Dedifferentiated amniotic fluid mesenchymal stem cell (primary cell): ENCODE measurements at regions not wholly inside any gene's neighbourhood (a gene's known extent, or its start where the extent isn't known, plus 50 kb on each side); places are given as distances from the start of the nearest gene placed in this dataset.
"Not testable (repeated sequence)": the region's sequence is repeated elsewhere in the genome, so short reads cannot be mapped to it uniquely, and the experiment has no call there.

ENCODE experiments used
- DNase-seq: peaks from one replicate; pipeline ENCODE4 v3.0.0-alpha.2; 2016; ENCODE audit errors: extremely low spot score

DNA sequence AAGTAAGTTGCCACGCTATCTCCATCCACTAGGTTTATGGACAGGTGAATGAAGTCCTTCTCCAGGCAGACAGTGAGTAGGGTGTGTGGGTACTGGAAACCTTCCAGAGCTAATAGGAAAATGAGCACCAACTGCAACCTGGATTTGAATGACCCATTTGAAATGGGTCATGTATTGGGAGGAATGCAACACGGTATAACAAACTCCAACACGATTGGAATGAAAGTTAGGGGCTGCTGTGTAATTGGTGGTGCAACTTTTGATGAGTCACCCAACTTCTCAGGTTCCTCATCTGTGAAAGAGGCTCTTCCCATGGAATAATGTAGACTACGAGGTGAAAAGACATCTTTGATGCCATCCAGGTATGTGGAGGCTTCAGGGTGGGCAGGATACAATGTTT, 241.4 kb upstream of the PODXL start:
- no peak for DNase-seq

DNA sequence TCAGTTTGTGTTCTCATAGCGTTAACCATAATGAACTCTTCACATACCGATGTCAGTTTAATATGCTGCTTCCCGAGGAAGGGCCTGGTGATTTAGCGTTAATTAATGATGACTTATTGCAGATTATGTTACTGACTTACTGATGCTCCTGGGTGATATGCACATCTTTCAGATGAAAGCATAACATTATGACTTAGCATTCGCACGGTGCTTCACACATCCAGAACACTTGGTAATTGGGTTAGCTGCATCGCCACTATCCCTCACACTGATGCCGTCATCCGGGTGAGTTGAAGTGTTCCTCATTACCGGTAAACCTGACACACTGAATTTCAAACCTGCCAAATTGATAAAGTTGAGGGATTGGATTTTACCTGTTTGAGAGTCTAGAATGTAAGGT, 239.0 kb upstream of the PODXL start:
- DNase-seq = no peak

DNA sequence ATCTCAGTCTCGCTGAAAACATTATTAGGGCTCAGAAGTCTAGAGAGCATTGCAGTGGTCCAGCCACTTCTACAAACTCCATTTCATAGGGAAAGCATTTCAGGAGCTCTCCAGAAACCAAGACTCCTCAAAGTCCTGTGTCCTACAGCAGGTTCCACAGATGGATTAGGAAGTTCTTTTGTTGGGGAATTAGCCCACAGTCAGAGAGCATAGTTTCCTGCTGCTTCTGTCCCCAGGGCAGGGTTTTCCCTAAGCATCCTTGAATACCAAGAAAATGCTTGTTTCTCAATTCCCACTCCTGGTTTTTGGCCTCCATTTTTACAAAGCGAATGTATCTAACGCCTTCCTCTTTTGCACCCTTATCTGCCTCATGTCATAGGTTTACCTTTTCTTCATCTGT, 235.9 kb upstream of the PODXL start:
- no peak for DNase-seq

DNA sequence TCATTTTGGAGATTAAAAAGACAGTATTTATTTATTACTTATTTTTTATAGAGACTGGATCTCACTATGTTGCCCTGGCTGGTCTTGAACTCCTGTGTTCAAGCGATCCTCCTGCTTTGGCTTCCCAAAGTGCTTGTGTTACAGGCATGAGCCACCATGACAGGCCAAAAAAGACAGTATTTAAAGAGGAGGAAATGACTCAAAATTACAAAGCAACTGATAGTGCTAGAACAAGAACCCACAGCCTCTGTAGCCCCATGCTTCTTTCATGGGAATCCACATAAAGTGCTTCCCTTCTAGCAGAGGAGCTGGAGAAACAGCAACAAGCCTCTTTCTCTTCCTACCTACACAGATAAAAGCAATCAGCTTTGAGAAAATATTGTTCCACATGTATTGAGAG, 230.7 kb upstream of the PODXL start:
- no peak for DNase-seq

DNA sequence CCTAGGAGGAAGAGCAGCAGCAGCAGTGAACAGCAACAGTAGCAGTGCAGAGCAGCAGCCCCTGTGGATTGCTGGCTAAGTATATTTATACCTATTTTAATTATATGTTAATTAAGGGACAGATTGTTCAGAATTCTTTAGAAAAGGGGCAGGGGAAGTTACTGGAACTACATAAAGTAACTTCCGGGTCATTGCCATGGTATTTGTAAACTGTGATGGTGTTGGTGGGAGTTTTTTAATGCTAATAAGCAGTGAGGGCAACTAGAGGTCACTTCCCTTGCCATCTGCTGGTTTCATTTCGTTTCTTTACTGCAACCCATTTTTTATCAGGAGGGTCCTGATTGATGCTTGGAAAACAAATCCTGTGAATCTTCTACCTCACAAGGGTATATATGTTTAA, 229.8 kb upstream of the PODXL start:
- DNase-seq = no peak

DNA sequence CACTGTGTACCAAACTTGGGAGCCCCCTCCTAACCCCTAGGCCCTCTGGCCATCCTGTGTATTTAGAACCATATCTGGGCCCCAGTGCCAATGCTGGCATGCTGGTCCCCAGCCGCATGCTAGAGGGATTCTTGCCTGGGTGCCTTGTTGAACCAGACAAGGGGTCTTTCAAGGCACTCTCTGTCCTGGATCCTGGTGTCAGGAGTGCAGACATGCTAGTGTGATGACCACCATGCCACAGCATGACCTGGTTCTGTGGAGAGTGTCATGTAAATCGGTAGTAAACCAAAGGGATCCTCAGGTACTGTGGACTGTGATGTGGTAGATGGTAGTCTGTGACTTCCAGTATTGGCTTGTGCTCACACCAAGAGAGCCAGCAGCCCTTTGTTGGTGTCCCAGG, 222.2 kb upstream of the PODXL start:
- no peak for DNase-seq

DNA sequence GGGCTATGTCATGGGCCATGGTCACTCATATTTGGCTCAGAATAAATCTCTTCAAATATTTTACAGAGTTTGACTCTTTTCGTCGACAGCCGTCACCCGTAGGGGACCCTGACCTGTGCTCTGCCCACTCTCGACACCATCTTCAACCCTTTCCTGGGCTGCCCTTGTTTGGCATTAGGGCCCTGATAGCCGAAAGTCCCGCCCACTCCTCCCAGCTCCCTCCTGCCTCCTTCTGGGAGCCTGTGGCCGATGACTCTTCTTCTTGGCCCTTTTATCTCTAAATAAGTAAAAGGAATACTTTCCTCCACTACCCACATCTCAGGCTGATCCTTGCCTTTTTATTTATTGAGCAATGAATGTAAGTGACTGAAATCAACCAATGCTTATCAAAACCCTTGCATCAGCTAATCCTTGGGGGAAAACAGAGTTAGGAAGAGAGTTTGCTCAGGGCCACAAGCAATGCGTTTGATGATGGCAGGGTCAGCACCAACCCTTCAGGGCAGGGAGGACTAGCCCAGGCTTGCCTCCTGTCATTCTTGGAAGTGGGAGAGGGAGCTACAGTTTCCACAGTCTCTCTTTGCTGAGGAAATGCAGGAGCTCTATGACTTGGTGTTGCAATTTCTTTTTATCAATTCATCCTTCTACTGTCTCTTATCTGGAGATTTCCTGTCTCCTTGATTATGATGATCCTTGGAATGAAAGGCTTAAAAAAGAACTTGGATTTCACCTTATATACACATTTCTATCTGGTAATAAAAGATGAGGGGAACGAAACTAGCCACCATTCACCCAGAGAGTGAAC, 218.2 kb upstream of the PODXL start:
- DNase-seq = no peak

DNA sequence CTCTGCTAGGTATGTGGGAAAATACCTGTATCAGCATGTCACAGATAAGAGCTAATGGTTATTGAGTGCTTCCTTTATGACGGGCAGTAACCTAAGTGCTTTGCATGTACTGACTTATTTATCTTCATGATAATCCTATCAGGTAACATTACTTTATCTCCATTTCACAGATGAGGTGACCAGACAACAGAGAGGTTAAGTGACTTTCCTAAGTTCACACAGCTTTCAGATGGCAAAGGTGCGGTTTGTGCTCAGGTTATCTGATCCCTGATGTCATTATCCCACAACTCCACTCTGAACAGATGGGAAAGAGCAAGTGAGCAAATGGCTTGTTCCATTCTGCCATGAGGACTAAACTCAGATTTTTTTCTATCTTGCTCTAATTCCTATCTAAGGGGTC, 217.0 kb upstream of the PODXL start:
- DNase-seq = no peak

DNA sequence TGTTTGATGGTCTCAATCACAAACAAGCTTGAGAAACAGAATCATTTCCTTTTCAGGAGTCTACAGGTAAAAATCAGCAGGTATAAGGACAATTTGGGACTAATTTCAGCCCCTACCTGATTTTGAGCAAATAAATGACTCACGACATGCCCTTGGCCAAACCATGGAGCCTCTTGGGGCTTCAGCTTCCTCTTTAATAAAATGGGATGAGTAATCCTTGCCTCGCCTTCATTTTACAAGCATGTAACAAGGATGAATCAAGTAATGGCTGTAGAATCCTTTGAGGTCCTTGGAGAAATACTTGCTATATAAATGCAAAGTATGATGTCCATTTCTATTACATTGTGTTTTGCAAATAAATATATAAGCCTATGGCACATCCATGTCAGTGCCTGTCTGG, 212.8 kb upstream of the PODXL start:
- no peak for DNase-seq

DNA sequence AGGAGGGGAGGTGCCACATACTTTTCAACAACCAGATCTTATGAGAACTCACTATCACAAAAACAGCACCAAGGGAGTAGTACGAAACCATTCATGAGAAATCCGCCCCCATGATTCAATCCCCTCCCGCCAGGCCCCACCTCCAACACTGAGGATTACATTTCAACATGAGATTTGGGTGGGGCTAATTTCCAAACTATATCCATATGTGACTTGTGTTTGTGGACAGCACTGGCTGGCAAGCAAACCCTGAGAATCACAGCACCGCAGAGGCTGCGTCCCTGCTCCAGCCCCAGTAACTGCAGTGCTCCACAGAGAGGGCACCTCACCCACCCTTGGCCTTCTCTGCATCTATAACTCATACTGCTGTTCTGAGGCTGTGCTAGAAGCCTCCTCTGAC, 211.2 kb upstream of the PODXL start:
- no peak for DNase-seq

DNA sequence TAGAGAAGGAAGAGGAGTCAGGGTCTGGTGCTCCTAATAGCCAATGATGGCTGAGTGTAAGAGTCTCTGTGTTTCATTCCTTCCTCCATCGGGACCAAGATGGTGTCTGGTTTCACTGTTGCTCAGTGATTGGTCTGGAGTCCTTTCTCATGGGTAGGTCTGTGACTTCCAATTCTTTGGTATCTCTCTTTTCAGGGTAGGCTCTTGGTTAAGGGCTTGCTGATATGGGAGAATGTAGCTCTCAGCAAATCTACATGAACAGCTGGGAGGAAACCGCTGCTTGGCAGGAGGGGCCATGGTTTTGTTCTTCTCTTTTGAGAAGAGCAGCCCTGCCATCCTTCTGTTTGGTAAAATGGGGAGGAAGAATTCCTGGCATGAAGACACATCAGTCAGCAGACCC, 209.1 kb upstream of the PODXL start:
- DNase-seq = no peak

DNA sequence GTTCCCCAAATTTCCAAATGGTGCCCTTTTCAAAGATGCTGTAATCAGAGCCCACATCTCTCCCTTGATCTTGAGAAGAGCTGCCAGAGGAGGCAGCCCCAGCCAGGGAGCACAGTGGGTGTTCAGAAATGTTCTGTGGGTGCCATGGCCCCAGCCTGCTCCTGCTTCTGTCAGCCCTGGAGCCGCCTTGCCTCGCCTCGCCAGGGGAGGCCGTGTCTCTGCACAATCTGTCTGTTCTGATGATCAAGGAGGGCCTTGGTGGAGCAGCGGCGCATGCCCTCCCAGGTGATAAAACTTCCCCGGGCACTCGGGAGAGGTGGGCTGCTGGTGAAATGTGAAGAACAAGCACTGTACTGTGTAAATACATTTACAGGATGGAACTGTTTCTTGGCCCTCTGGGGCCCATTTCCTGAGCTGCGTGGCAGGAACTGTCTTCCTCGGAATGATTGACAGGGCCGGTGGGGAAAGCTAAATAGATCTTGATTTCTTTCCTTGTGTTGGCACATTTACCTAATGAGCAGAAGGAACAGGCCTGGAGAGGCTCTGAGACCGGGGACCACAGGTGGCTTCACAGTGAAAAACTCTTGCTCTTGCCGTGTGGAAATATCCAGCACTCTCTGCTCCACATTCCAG, 207.8 kb upstream of the PODXL start:
- DNase-seq = no peak

DNA sequence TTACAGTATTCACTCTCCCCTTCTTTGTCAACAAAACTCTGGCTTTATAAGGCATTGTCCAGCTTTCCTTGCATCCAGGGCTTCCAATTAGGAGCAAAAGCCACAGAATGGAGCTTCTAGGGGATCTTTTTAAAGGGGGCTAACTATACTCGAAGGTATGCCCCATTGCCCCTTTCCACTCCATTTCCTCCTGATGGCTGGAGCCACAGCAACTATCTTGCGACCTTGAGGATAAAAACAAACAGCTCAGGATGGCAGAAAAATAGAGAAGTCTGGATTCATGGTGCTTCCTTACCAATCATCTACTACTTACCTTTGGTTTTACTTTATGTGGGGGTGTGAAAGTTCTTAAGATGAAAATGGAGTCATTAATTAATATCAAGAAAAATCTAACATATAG, 206.3 kb upstream of the PODXL start:
- no peak for DNase-seq

DNA sequence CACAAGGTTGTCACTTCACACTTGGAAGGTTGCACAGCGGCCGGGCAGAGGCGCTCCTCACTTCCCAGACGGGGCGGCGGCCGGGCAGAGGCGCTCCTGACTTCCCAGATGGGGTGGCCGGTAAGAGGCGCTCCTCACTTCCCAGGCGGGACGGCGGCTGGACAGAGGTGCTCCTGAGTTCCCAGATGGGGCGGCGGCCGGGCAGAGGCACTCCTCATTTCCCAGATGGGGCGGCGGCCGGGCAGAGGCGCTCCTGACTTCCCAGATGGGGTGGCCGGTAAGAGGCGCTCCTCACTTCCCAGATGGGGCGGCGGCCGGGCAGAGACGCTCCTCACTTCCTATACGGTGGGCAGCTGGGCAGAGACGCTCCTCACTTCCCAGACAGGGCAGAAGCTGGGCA, 199.4 kb upstream of the PODXL start:
- not testable (repeated sequence) for DNase-seq

DNA sequence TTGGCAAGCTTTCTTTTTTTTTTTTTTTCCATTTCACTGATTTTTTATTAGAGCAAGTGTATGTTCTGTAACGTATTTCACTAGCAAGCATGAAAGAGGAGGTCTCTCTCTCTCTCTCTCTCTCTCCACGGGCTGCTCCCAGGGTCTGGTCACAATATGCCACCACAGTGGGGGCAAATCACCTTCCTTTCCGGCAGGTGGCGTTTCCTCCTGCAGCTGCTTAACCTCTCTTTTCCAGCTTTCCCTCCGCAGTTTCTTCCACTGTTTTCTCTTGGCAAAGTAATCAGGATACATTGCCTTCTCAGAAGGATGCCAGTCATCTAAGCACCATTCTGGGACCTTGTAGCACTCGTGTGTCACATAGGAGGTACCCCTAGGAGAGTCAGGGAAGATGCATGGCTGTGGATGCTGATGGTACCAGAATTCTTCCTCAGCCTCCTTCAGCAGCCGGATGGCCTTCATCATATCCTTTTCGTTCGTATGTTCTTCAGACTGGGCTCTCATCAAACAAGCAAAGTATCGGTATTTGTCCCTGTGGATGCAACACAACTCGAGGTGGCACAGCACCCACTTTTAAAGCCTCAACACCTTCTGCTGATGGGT, 197.3 kb upstream of the PODXL start:
- DNase-seq = no peak

DNA sequence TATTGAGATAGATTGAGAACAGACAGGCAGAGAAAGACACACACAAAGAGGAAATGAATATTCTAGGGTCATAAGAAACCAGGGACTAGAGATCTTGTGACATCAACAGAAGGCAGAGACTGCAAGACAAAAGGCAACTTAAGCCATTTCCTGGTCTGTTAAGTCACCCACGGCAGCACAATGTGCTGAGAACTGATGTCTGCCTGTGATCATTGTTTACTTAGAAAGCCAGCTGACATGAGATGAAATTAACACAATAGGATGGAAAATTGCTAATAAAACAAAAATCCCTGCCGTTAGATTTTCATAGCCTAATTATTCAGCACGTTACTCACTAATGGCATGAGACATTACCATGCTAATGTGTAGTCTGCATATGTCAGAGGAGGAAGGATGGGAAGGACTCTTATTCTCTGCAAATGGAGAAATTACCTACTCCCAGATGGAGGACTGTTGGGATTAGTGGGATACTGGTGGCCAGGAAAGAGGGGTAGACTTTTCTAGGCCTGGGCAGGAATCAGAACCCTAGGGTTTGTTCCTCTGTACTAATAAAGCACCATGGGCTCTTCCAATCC, 191.3 kb upstream of the PODXL start:
- DNase-seq = no peak

DNA sequence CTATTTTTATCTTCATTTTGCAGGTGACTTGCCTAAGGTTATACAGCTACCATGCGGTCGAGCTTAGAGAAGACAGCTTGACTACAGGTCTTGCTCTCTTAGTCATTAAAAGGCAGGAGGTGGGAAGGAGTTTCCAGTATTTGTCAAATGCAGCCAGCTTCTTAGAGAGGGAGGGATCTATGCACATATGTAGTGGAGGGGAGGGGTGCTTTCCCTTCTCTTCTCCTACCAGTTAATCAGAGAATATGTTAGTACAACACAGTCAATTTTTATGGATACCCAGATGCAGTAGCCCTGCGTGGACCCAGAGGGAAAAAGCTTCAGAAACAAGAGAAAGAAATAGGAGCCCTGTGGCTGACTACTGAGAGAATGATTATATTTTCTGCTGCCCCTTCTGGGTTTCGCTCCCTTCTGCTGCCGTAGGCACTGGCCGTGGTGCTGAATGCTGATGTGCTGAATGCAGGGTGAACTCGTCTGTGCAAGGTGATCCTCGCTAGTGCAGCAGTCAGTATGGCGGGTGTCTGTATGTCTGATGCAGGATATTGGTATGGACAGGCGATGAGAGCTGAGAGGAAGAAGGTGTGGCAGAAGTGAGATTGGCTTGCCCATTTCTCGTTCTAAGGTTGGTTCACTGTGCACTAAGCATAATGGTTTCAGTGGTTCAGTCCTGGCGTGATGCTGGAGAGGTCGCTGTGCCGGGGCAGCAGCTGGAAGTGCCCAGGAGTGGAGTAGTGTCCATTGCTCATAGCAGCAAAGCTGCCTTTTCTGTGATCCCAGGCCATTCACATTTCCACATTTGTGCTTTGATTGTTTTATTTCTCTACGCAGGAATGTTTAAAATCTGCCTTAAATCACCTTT, 189.2 kb upstream of the PODXL start:
- no peak for DNase-seq

DNA sequence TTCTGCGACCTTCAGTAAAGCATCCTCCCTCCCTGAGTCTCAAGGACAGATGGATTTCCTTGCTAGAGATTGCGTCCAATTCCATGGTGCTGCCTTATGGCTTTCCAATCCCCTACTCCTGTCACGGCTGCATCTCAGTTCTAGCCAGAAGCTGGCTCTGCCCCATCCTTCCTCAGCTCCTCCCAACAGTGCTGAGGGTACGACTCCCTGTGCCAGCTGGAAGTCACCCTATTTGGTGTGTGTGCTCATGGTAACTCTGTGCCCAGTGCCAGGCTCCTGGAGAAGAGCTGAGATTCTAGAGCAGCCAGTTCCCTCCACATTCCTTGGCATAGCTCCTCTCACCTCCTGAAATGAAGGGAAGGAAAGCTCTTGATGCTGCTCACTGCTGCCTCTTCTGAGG, 185.0 kb upstream of the PODXL start:
- DNase-seq = no peak

DNA sequence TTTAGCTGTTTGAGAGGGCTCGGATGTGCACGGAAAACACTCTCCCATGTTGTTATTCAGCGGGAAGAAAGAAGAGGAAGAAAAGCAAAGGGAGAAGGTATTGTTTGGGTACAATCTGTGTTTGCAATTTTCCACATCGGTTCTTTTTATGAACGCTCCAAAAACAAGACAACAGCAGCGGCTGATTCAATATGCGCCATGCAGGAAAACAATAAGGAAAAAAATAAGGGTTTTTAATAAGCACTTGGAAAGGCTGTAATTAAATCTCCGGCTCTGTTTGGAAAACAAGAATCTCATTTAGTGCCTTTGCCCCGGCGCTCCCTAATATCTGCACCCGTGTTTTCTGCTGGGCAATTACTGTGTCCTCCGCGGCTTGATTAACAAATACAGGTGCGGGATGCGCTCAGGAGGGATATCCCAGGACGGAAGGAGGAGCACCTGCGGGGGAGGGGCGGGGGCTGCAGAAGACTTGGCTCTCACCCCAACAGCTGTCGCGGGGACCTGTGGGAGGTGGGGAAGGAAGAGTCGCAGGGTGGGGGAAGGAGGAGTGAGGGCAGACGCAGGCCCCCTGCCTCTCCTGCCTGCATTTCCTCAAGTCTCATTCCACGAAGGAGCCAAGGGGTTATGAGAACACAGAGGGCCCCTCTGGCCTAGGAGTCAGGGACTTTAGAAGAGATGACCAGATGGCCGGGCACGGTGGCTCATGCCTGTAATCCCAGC, 181.5 kb upstream of the PODXL start:
- DNase-seq = no peak

DNA sequence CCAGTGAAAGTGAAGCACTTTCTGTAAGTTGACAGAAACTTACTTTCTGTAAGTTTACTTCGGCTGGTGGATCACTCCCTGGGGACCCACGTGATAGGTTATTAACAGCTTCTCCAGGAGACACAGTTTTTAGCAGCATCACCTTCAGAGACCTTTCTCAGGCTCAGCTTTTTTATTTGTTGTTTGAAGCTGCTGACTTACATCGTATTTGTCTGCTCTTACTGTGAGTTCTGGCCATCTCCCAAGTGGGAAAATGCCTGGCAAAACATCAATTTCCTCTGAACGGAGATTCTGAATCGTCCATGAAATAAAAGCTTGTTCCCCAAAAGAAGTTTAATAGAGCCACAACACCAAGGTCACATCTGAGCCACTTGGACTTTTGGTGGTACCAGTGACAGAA, 178.7 kb upstream of the PODXL start:
- DNase-seq = no peak

DNA sequence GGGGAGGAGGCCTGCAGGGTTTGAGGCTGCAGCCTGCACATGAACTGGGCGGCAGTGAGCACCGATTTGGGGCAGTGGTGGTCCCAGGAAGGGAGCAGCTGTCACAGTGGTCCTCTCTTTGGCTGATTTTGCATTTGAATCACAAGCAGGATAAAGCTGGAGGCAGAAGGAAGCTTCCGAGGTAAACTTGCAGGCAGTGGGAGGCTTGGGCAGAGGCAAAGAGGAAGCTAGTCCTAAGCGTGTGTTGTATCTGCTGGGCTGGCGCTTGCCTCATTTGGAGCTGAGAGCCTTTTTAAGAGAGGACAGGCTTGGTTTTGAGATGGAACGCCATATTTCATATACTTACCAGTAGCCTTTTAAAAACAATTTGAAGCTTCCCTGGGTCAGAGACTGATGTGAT, 177.2 kb upstream of the PODXL start:
- no peak for DNase-seq
